Suppressor macrophage treated with lipopolysaccharide for 4 hours (primary cell): ENCODE measurements at regions not wholly inside any gene's neighbourhood (a gene's known extent, or its start where the extent isn't known, plus 50 kb on each side); places are given as distances from the start of the nearest gene placed in this dataset.

Source experiments
- DNase-seq: peaks from one replicate; pipeline ENCODE4 v3.0.0-alpha.2; 2020

- DNase-seq = peak; percentile 6
Measured at GRCh38 chr4:4625488-4625887, 83.6 kb upstream of the STX18 start.

DNA sequence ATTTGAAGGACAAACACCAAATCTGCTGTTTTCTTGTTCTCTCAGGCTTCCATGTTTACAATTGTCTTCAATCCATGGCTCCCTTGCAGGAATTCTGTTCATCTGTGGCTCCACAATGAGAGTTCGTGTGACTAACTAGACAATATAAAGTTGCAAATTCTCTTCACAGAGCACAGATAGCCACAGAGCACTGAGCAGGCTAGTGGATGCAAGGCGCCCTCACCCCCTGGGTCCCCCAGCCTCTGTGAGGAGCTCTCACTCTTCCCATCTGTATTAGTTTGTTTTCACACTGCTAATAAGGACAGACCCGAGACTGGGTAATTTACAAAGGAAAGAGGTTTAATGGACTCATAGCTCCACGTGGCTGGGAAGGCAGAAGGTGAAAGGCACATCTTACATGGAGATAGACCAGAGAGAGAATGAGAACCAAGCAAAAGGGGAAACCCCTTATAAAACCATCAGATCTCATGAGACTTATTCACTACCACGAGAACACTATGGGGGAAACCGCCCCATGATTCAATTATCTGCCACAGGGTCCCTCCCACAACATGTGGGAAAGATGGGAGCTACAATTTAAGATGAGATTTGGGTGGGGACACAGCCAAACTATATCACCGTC is 82.5 kb upstream of the STX18 start:
- DNase-seq = peak; percentile 7

GRCh38 chr4:4619821-4620220 is 78.0 kb upstream of the STX18 start:
- no peak for DNase-seq

DNA sequence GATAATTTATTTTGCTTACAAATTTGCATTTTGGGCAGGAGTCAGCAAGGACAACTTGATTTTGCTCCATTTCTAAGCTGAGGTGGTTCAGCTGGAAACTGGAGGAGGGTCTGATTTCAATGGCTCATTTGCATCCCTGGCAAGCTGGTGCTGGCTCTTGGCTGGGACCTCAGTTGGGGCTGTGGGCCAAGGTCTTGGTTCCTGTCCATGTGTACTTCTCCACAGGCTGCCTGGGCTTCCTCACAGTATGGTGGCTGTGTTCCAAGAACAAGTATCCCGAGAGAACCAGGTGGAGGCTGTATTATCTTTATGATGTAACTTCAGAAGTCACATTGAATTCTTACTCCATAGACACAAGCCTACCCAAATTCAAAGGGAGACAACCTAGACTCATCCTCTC is 77.0 kb upstream of the STX18 start:
- no peak for DNase-seq

DNA sequence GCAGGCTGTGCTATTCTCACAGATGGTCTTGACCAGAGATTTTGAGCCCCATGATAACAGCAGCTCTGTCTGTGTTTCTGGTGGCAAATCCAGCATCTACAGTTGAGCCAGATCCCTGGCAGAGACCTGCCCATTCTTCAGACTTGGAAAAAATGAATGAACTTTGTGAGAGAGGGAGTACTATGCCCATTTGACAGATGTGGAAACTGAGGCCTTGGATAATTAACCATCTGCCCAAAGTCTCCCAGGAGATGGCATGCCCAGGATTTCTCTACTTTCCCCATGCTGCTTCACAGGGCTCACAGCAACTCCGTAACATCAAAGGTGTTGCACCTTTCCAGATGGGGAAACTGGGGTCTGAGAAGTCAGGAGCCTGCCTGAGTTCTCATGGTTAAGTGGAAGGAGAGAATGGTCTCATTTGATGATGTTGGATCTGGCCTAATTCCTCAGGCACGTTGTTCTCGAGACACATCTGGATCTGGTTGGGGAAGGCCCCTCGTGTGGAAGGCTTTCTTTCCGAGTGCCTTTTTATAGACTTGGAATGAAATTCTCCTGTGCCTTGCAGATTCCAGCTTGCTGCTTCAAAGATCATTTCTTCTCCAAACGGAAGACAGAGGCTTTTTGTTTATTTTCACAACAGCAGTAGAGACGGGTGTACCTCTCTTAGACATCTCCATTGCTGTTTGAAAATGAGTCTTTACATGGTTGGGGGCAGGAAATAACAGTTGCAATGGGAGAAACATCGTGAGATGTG is 73.3 kb upstream of the STX18 start:
- no peak for DNase-seq

GRCh38 chr4:4613641-4614286 is 71.9 kb upstream of the STX18 start:
- DNase-seq = no peak

DNA sequence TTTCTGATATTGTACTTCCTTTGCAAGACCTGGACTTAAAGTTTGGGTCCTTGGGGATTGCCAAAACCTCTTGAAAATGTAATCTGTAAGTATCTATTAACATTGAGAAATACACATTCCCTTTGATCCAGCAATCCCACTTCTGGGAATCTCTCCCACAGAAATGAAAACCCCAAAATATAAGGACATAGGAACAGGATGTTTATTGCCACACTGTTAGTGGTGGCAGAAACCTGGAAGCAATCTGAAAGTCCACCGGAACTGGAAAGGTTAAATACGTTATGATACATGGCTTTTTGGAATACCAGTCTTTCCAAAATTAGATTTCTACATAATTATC is 71.2 kb upstream of the STX18 start:
- DNase-seq = no peak

DNA sequence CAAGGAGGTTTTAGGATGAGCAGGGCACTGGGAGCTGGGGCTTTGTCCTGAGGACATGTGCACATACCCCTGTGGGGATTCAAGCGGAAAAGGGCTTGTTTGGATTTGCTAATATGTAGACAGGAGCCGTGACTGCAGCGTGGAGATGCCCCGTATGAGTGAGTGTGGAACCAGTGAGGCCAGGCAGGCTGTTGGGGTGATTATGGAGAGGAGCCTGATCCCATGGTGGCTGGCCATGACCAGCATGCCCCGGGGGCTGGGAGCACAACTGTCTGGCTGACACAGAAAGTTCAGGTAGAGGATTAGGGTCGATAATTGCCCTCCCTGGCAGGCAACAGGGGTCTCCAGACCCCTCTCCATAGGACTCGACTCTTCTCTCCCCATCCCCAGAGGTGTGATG is 68.8 kb upstream of the STX18 start:
- no peak for DNase-seq

DNA sequence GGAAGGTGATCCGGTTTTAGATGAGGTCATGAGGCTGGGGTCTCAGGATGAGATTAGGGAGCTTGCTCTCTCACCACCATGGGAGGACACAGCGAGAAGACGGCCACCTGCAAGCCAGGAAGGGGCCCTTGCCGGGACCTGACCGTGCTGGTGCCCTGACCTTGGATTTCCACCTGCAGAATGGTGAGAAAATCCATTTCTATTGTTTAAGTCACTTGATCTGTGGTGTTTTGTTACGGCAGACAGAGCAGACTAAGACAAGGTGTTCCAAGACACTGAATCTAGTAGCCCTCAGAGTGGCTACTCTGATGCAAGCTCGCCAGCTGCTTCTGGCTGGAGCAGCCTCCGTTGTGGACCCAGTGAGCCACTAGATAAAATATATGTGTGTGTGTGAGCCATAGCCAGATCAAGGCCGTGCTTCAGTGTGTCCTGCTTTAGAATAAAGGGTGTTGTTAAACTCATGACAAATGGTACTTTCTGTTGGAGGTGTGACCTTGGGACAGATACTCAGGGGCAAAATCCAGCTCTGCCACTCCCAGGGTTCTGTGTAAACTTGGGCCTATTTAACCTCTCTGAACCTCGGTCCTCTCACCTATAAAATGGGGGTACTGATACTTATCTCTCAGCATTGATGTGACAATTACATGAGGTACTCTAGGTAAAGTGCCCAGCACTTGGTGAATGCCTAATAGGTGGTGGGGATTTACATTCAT is 67.9 kb upstream of the STX18 start:
- no peak for DNase-seq

DNA sequence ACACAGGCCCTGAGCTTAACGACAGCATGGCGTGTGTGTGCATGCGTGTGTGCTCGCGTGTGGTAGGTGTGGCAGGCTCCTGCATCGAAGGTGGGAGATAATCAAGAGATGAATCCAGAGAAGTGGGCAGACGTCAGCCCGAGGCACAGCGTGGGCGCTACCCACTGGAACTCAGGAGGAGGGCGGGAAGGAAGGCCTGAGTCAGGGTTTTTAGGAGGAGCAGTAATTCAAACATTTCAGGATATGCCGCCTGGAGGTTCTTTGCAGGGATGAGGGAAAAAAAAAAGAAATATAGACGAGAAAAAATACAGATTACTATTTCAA is 66.3 kb upstream of the STX18 start:
- no peak for DNase-seq

- DNase-seq = no peak
Measured at GRCh38 chr4:4607336-4608213, 65.7 kb upstream of the STX18 start.

GRCh38 chr4:4606321-4606720 is 64.5 kb upstream of the STX18 start:
- DNase-seq = peak; percentile 32

DNA sequence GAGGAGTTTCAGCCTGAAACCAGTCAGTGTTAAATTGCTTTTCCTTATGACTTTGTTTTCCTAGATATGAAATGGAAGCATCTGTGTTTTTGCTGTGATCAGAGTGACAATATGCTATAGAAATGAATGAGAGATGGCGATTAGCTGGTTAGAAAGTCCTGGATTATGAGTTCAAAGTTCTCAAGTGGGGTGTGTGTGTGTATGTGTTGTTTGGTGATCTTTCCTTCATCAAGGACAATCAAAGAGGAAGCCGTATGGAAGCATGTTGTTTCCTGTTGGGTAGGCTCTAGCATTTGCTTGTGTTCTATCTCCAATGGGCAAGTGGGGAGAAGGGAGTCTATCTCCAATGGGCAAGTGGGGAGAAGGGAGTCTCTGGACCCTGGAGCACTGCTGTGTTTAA is 64.0 kb upstream of the STX18 start:
- DNase-seq = no peak

DNA sequence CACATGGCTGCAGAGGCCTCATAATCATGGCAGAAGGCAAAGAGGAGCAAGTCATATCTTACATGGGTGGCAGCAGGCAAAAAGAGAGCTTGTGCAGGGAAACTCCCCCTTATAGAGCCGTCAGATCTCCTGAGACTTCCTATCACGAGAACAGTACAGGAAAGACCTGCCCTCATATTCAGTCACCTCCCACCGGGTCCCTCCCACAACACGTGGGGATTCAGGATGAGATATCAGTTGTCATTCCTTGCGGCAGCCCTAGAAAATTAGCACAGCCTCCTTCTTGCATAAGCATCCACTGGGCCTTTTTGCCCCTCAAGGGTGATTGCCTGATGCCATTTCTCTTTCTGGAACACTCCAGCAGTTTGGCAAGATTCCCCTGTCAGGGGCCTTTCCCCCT is 61.7 kb upstream of the STX18 start:
- DNase-seq = no peak

DNA sequence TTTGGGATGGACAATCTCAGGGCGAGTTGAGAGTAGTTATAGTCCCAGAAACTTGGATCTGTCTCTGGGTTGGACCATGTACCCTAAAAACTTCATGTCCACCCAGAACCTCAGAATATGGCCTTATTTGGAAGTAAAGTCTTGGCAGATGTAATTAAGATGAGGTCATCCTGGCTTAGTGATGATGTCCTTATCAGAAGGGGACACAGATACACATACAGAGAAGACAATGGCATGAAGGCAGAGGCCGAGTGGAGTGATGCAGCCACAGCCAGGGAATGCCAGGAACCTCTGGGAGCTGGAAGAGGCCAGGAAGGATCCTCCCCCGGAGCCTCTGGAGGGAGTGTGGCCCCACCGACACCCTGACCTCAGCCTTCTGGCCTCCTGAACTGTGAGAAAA is 61.2 kb upstream of the STX18 start:
- no peak for DNase-seq

- no peak for DNase-seq
Measured at GRCh38 chr4:4602468-4602867, 60.6 kb upstream of the STX18 start.

DNA sequence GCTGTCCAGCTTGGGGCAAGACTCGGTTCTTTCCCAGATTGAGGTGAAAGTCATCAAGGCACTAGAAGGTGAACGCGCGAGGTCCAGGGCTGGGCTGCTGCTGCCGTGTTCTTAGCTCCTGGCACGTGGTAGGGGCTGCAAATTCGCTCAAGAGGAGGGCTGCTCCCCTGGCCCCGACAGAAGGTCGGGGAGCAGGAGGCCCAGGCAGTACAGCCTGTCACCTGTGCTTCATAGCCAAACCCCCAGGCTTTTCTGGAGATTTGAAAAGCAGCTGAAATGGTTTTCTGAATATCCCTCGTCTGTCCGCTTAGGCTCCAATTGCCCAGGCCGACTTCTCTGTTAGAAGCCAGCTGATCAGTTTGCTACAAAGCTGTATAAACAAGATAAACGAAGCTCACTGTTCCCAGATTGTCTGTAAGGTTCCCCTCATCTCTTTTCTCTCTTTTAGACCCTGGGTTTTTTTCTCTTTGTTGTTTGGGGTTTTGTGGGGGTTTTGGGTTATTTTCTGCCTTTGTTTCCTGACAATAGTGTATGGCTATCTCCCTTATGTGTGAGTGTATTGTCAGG is 60.0 kb upstream of the STX18 start:
- no peak for DNase-seq

DNA sequence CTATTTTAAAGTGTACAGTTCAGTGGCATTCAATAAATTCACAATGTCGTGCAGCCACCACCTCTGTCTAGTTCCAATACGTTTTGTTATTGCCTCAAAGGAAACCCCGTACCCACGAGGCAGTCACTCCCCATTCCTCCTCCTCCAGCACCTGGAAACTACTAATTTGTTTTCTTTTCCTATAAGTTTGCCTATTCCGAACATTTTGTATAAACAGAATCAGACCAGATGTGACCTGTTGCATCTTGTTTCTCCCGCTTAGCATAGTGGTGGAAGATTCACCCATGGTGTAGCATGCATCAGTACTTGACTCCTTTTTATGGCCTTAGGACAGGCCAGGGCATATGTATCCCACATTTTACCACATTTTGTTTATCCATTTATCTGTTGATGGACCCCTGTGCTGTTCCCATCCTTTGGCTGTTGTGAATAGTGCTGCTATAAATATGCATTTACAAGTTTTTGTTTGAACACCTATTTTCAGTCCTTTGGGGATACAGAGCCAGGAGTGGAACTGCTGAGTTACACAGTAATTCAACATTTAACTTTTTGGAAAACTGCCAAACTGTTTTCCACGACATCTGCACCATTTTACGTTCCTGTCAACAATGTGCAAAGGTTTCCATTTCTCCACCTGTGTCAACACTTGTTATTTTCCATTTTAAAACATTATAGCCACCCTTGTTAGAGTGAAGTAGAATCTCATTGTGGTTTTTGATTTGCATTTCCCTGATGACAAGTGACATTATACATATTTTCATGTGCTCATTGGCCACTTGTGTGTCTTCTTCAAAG is 57.8 kb upstream of the STX18 start:
- no peak for DNase-seq

GRCh38 chr4:4598851-4599411 is 57.1 kb upstream of the STX18 start:
- DNase-seq = no peak

DNA sequence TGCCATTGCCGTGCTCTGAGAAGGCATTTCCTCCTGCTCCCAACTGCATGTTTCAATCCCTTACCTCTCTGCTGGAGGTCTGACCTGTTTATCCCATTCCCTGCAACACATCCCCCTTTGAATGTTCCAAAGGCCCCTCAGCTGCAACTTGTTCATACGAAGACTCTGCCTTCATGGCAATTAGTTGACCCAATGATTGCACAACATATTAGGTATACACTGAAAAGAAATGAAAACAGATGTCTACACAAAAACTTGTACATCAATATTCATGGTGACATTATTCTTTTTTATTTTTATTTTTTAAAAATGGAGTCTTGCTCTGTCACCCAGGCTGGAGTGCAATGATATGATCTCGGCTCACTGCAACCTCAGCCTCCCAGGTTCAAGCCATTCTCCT is 54.9 kb upstream of the STX18 start:
- DNase-seq = no peak

- DNase-seq = no peak
Measured at GRCh38 chr4:4595252-4595651, 53.4 kb upstream of the STX18 start.
